WTC11 (cell line): ENCODE measurements at regions not wholly inside any gene's neighbourhood (a gene's known extent, or its start where the extent isn't known, plus 50 kb on each side); places are given as distances from the start of the nearest gene placed in this dataset.

Experiments used
- FOXK1 ChIP-seq: sonication (generic); formaldehyde crosslinking; IDR thresholded peaks from 2 replicates; pipeline ENCODE4 v1.8.0; 2022; ENCODE audit warnings: mild to moderate bottlenecking, moderate library complexity, missing genetic modification reagents
- PRDM15 ChIP-seq: sonication (generic); formaldehyde crosslinking; IDR thresholded peaks from 2 replicates; pipeline ENCODE4 v1.8.0; 2022; ENCODE audit warnings: missing genetic modification reagents
- RORB ChIP-seq: fragments of 250-450 bp; sonication (Bioruptor Pico); IDR thresholded peaks from 2 replicates; pipeline ENCODE4 v1.9.0; 2021; ENCODE audit warnings: mild to moderate bottlenecking
- TF ChIP-seq, protein P1 (sequence below): fragments of 200-600 bp; IDR thresholded peaks from 2 replicates; pipeline ENCODE4 v1.8.0; 2022; ENCODE audit warnings: antibody characterized with exemption

DNA sequence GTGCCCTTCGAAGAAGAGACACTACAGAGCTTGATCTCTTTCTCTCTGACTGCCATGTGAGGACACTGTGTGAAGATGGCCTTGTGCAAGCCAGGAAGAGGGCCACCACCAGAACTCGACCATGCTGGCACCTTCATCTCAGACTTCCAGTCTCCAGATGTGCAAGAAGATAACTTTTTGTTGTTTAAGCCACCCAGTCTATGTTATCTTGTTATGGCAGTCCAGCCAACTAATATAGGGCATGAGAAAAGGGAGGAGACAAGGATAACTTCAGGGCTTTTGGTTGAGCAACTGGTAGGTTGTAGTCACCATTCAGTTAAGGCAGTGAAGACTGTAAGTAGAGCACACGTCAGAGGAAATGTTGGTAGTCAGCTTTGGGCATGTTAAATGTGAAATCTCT, 515.5 kb downstream of the CSNK1G3 start:
- TF ChIP-seq, protein P1, sequence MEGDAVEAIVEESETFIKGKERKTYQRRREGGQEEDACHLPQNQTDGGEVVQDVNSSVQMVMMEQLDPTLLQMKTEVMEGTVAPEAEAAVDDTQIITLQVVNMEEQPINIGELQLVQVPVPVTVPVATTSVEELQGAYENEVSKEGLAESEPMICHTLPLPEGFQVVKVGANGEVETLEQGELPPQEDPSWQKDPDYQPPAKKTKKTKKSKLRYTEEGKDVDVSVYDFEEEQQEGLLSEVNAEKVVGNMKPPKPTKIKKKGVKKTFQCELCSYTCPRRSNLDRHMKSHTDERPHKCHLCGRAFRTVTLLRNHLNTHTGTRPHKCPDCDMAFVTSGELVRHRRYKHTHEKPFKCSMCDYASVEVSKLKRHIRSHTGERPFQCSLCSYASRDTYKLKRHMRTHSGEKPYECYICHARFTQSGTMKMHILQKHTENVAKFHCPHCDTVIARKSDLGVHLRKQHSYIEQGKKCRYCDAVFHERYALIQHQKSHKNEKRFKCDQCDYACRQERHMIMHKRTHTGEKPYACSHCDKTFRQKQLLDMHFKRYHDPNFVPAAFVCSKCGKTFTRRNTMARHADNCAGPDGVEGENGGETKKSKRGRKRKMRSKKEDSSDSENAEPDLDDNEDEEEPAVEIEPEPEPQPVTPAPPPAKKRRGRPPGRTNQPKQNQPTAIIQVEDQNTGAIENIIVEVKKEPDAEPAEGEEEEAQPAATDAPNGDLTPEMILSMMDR, result no peak
- TF ChIP-seq FOXK1 (CRISPR knock-in tag) (no peak), PRDM15 (CRISPR knock-in tag) (no peak), RORB (CRISPR knock-in tag) (no peak)
